ENCODE measurements at regions not wholly inside any gene's neighbourhood (a gene's known extent, or its start where the extent isn't known, plus 50 kb on each side); places are given as distances from the start of the nearest gene placed in this dataset.

GRCh38 chr12:59850268-59850667, 254.4 kb downstream of the SLC16A7 start (continued):
- TF ChIP-seq YY2 (tag by site-specific recombination; IDR thresholded peaks at IDR 0.05) (no peak), ZNF19 (tag by site-specific recombination; IDR thresholded peaks at IDR 0.05; ENCODE audit: low read depth) (no peak), ZNF175 (tag by site-specific recombination; IDR thresholded peaks at IDR 0.05) (no peak), ZNF121 (tag by site-specific recombination; IDR thresholded peaks at IDR 0.05) (no peak), KLF10 (tag by site-specific recombination; IDR thresholded peaks at IDR 0.05) (no peak), ZNF184 (tag by site-specific recombination; IDR thresholded peaks at IDR 0.05) (no peak)

GRCh38 chr12:59858508-59859170, 262.8 kb downstream of the SLC16A7 start:
- no peaks in the 10 kb centered on the region for H3K4me1 ChIP-seq (ENCODE audit: control insufficient read depth, insufficient read depth, low read length)
- no peak overlapping the region for H3K27ac ChIP-seq (ENCODE audit: extremely low read depth, low read depth, low read length)
- H3K4me3 ChIP-seq (ENCODE audit: low read depth, low read length) = no peak overlapping the region
- H3K9me3 ChIP-seq (ENCODE audit: control insufficient read depth, insufficient read depth, low read depth, low read length) = no peaks in the 10 kb centered on the region
- POLR2A ChIA-PET = no interaction called here
- CTCF ChIA-PET = interaction anchor here (0.6 kb wide), 1 partner anchor 22 kb away, joined by 3 read pairs; no protein-coding TSS in a partner anchor
- TF ChIP-seq ZFHX2 (tag by site-specific recombination; conservative IDR thresholded peaks at IDR 0.05) (no peak), ZNF48 (tag by site-specific recombination; IDR thresholded peaks at IDR 0.05) (no peak), ZNF433 (tag by site-specific recombination; IDR thresholded peaks at IDR 0.05; ENCODE audit: low read depth) (no peak), ZBTB6 (tag by site-specific recombination; IDR thresholded peaks at IDR 0.05) (no peak), HOXD13 (CRISPR knock-in tag; IDR thresholded peaks at IDR 0.05; ENCODE audit: borderline replicate concordance) (no peak), KLF9 (tag by site-specific recombination; IDR thresholded peaks at IDR 0.05; ENCODE audit: low read depth) (no peak)
- no peaks in the 10 kb centered on the region for H3K36me3 ChIP-seq (ENCODE audit: control insufficient read depth in 2 of 2, insufficient read depth in 1 of 2, low read length in 2 of 2)

- TF ChIP-seq ZNF26 (tag by site-specific recombination; IDR thresholded peaks at IDR 0.05) (no peak), ZNF701 (tag by site-specific recombination; IDR thresholded peaks at IDR 0.05) (no peak), KLF16 (tag by site-specific recombination; IDR thresholded peaks at IDR 0.05) (no peak), KLF17 (tag by site-specific recombination; IDR thresholded peaks at IDR 0.05) (no peak), ZSCAN16 (tag by site-specific recombination; IDR thresholded peaks at IDR 0.05) (no peak), ZFHX2 (tag by site-specific recombination; conservative IDR thresholded peaks at IDR 0.05) (no peak), ZNF18 (tag by site-specific recombination; IDR thresholded peaks at IDR 0.05) (no peak), ZBTB10 (tag by site-specific recombination; IDR thresholded peaks at IDR 0.05) (no peak), ZFP3 (tag by site-specific recombination; IDR thresholded peaks at IDR 0.05; ENCODE audit: low read depth) (no peak), ZNF610 (tag by site-specific recombination; IDR thresholded peaks at IDR 0.05; ENCODE audit: borderline replicate concordance) (no peak)
- no peak overlapping the region for H3K4me3 ChIP-seq (ENCODE audit: low read depth, low read length)
- ChIA-PET CTCF (no interaction called here), POLR2A (no interaction called here)
- no peaks in the 10 kb centered on the region for H3K9me3 ChIP-seq (ENCODE audit: control insufficient read depth, insufficient read depth, low read depth, low read length)
- H3K36me3 ChIP-seq (ENCODE audit: control insufficient read depth in 2 of 2, insufficient read depth in 1 of 2, low read length in 2 of 2) = no peaks in the 10 kb centered on the region
- no peak overlapping the region for H3K27ac ChIP-seq (ENCODE audit: extremely low read depth, low read depth, low read length)
- H3K4me1 ChIP-seq (ENCODE audit: control insufficient read depth, insufficient read depth, low read length) = no peaks in the 10 kb centered on the region
These were observed 263.3 kb downstream of the SLC16A7 start for GRCh38 chr12:59859171-59859510.

Measured in HEK293 (cell line).